ENCODE measurements at regions not wholly inside any gene's neighbourhood (a gene's known extent, or its start where the extent isn't known, plus 50 kb on each side); places are given as distances from the start of the nearest gene placed in this dataset.

DNA sequence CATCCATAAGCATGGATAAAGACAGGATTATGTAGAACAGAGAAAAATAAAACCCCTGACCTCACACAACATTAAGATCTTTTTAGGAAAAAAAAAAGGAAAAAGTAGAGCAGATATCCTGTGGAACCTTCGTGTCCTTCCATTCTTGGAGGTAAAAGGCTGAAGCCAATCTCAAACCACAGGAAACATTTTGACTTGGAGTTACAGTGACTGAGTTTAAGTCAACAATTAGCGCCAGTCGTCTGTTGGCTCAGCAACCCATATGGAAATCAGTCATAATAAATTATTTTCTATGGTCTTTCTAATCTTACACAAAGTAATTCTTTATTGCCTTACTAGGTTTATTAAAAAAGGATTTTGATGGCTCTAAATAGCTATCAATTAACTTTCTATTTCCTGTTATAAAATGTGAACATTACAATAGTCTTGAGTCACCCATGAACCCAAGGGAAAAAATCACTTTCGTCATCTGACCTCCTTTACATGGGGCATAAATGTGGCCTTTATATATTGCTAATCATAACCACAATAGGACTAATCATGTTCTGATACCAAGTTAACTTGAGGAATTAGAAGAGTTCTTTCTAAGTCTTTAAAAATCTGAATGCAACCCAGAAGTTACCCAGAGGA, 592.9 kb downstream of the TFAP2B start:
- no peak overlapping the region for H2AFZ ChIP-seq
- no peak overlapping the region for H3K4me3 ChIP-seq
- H3K27ac ChIP-seq, result no peak overlapping the region
- H3K4me1 ChIP-seq (replicated peaks; ENCODE audit: insufficient read depth), result no peaks in the 10 kb centered on the region
- no TSS peak for BruUV-seq (replicated peaks)
- no peaks in the 10 kb centered on the region for H3K27me3 ChIP-seq (ENCODE audit: insufficient read depth, low read depth)
- H3F3A ChIP-seq (ENCODE audit: insufficient read depth, low read depth), result no peaks in the 10 kb centered on the region
- CTCF ChIA-PET, result no interaction called here
- H3K36me3 ChIP-seq (ENCODE audit: low read depth), result no peaks in the 10 kb centered on the region
- intact Hi-C loops (cut with micrococcal nuclease; ENCODE audit: unreplicated experiment), result no loop called here
- no peak for DNase-seq
- TF ChIP-seq EZH2 (IDR thresholded peaks at IDR 0.05; ENCODE audit: low read depth), result no peak
- TF ChIP-seq, protein P1, sequence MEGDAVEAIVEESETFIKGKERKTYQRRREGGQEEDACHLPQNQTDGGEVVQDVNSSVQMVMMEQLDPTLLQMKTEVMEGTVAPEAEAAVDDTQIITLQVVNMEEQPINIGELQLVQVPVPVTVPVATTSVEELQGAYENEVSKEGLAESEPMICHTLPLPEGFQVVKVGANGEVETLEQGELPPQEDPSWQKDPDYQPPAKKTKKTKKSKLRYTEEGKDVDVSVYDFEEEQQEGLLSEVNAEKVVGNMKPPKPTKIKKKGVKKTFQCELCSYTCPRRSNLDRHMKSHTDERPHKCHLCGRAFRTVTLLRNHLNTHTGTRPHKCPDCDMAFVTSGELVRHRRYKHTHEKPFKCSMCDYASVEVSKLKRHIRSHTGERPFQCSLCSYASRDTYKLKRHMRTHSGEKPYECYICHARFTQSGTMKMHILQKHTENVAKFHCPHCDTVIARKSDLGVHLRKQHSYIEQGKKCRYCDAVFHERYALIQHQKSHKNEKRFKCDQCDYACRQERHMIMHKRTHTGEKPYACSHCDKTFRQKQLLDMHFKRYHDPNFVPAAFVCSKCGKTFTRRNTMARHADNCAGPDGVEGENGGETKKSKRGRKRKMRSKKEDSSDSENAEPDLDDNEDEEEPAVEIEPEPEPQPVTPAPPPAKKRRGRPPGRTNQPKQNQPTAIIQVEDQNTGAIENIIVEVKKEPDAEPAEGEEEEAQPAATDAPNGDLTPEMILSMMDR (conservative IDR thresholded peaks at IDR 0.05), result no peak
- POLR2A ChIA-PET (ENCODE audit: unreplicated experiment), result interaction anchor here (0.6 kb wide), 1 partner anchor 64 kb away, joined by 3 read pairs; no protein-coding TSS in a partner anchor
- no peak overlapping the region for H3K4me2 ChIP-seq
- no peaks in the 10 kb centered on the region for H3K9me2 ChIP-seq (ENCODE audit: insufficient read depth)
- no peaks in the 10 kb centered on the region for H3K79me2 ChIP-seq (ENCODE audit: low read depth)
- no peaks in the 10 kb centered on the region for H3K9me3 ChIP-seq (ENCODE audit: insufficient read depth, low read depth)
- H4K20me1 ChIP-seq (ENCODE audit: insufficient read depth), result no peaks in the 10 kb centered on the region

GRCh38 chr6:51414361-51414760, 595.7 kb downstream of the TFAP2B start:
- no peaks in the 10 kb centered on the region for H3F3A ChIP-seq (ENCODE audit: insufficient read depth, low read depth)
- H3K4me1 ChIP-seq (replicated peaks; ENCODE audit: insufficient read depth), result no peaks in the 10 kb centered on the region
- H3K4me3 ChIP-seq, result no peak overlapping the region
- no peak overlapping the region for H3K27ac ChIP-seq
- H3K36me3 ChIP-seq (ENCODE audit: low read depth), result no peaks in the 10 kb centered on the region
- H2AFZ ChIP-seq, result no peak overlapping the region
- H3K9me2 ChIP-seq (ENCODE audit: insufficient read depth), result no peaks in the 10 kb centered on the region
- TF ChIP-seq, protein P1 (conservative IDR thresholded peaks at IDR 0.05), result no peak
- TF ChIP-seq EZH2 (IDR thresholded peaks at IDR 0.05; ENCODE audit: low read depth), result no peak
- H3K9me3 ChIP-seq (ENCODE audit: insufficient read depth, low read depth), result no peaks in the 10 kb centered on the region
- no peak for DNase-seq
- ChIA-PET CTCF (no interaction called here), POLR2A (ENCODE audit: unreplicated experiment) (no interaction called here)
- no peaks in the 10 kb centered on the region for H3K79me2 ChIP-seq (ENCODE audit: low read depth)
- no peak overlapping the region for H3K4me2 ChIP-seq
- no peaks in the 10 kb centered on the region for H4K20me1 ChIP-seq (ENCODE audit: insufficient read depth)
- no TSS peak for BruUV-seq (replicated peaks)
- no peaks in the 10 kb centered on the region for H3K27me3 ChIP-seq (ENCODE audit: insufficient read depth, low read depth)
- intact Hi-C loops (cut with micrococcal nuclease; ENCODE audit: unreplicated experiment), result no loop called here

DNA sequence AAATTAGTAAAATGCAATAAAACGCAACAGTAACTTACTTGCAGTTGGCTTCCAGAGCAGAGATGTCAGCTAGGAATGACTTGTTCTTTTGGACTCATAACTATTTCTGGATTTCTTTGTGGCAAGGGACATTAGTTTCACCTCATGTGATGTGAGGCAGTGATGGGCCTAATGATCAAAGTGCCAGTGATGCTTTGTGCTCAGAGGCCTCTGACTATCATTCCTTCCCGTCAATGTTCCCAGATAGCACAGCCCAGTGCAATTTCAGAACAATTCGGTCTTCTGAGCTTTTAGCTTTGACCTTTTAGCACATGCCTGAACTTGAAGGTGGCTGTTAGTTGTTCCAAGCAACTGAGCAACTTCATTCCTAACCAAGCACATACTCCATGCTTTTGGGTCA, 596.8 kb downstream of the TFAP2B start:
- Histone ChIP-seq H3K9me3 (ENCODE audit: insufficient read depth, low read depth) (no peaks in the 10 kb centered on the region), H3K9me2 (ENCODE audit: insufficient read depth) (no peaks in the 10 kb centered on the region), H3F3A (ENCODE audit: insufficient read depth, low read depth) (no peaks in the 10 kb centered on the region), H3K4me1 (replicated peaks; ENCODE audit: insufficient read depth) (no peaks in the 10 kb centered on the region), H3K27ac (no peak overlapping the region), H3K36me3 (ENCODE audit: low read depth) (no peaks in the 10 kb centered on the region), H4K20me1 (ENCODE audit: insufficient read depth) (no peaks in the 10 kb centered on the region), H3K79me2 (ENCODE audit: low read depth) (no peaks in the 10 kb centered on the region), H3K27me3 (ENCODE audit: insufficient read depth, low read depth) (no peaks in the 10 kb centered on the region), H3K4me3 (no peak overlapping the region), H2AFZ (no peak overlapping the region), H3K4me2 (no peak overlapping the region)
- DNase-seq, result no peak
- intact Hi-C loops (cut with micrococcal nuclease; ENCODE audit: unreplicated experiment), result no loop called here
- POLR2A ChIA-PET (ENCODE audit: unreplicated experiment), result no interaction called here
- no TSS peak for BruUV-seq (replicated peaks)
- CTCF ChIA-PET, result no interaction called here
- TF ChIP-seq, protein P1 (conservative IDR thresholded peaks at IDR 0.05), result no peak
- no peak for TF ChIP-seq EZH2 (IDR thresholded peaks at IDR 0.05; ENCODE audit: low read depth)
